HG02623 (cell line): ENCODE measurements at regions not wholly inside any gene's neighbourhood (a gene's known extent, or its start where the extent isn't known, plus 50 kb on each side); places are given as distances from the start of the nearest gene placed in this dataset.

Experiments
- ATAC-seq: cut with Tn5 transposase; IDR thresholded peaks from one replicate; pipeline ENCODE4 v1.9.1; 2021; ENCODE audit warnings: moderate library complexity; ENCODE audit not compliant: unreplicated experiment

GRCh38 chr2:146287281-146287680 lies 1557.5 kb upstream of the ACVR2A start:
- ATAC-seq, result no peak

- ATAC-seq, result no peak
Measured at GRCh38 chr2:146278881-146279280, 1565.9 kb upstream of the ACVR2A start.

- no peak for ATAC-seq
Measured at GRCh38 chr2:146271131-146271831, 1573.5 kb upstream of the ACVR2A start.

GRCh38 chr2:146270618-146271017 lies 1574.2 kb upstream of the ACVR2A start:
- no peak for ATAC-seq

- ATAC-seq, result no peak
Measured at GRCh38 chr2:146267093-146267492, 1577.7 kb upstream of the ACVR2A start.

- no peak for ATAC-seq
Measured at GRCh38 chr2:146265656-146266055, 1579.2 kb upstream of the ACVR2A start.

- ATAC-seq, result no peak
Measured at GRCh38 chr2:146262606-146263005, 1582.2 kb upstream of the ACVR2A start.

GRCh38 chr2:146260551-146260950 lies 1584.3 kb upstream of the ACVR2A start:
- no peak for ATAC-seq

- no peak for ATAC-seq
Measured at GRCh38 chr2:146259816-146260215, 1585.0 kb upstream of the ACVR2A start.

GRCh38 chr2:146258071-146258470 lies 1586.8 kb upstream of the ACVR2A start:
- ATAC-seq, result no peak

- ATAC-seq, result no peak
Measured at GRCh38 chr2:146252119-146252518, 1592.7 kb upstream of the ACVR2A start.

- ATAC-seq, result no peak
Measured at GRCh38 chr2:146251328-146251727, 1593.5 kb upstream of the ACVR2A start.

- ATAC-seq, result peak; percentile 46
Measured at GRCh38 chr2:146246736-146247523, 1597.9 kb upstream of the ACVR2A start.

- ATAC-seq, result peak; percentile 43
Measured at GRCh38 chr2:146246002-146246735, 1598.7 kb upstream of the ACVR2A start.

- no peak for ATAC-seq
Measured at GRCh38 chr2:146244830-146245229, 1600.0 kb upstream of the ACVR2A start.

GRCh38 chr2:146244131-146244530 lies 1600.7 kb upstream of the ACVR2A start:
- no peak for ATAC-seq

- ATAC-seq, result no peak
Measured at GRCh38 chr2:146241023-146241422, 1603.8 kb upstream of the ACVR2A start.

- no peak for ATAC-seq
Measured at GRCh38 chr2:146240391-146240790, 1604.4 kb upstream of the ACVR2A start.

GRCh38 chr2:146239392-146240135 lies 1605.3 kb upstream of the ACVR2A start:
- ATAC-seq, result no peak

- ATAC-seq, result no peak
Measured at GRCh38 chr2:146238254-146238966, 1606.4 kb upstream of the ACVR2A start.
